ENCODE measurements at regions not wholly inside any gene's neighbourhood (a gene's known extent, or its start where the extent isn't known, plus 50 kb on each side); places are given as distances from the start of the nearest gene placed in this dataset.

- no peaks in the 10 kb centered on the region for H3K36me3 Mint-ChIP-seq (ENCODE audit: low read depth)
- H3K27ac Mint-ChIP-seq (ENCODE audit: unreplicated experiment), result no peak overlapping the region
- no peak for DNase-seq (ENCODE audit: low spot score)
- H3K27me3 Mint-ChIP-seq (ENCODE audit: low read depth), result no peaks in the 10 kb centered on the region
- H3K9me3 Mint-ChIP-seq (ENCODE audit: low read depth), result peaks cover 31% of the 10 kb centered on the region
- no peak overlapping the region for H3K4me3 Mint-ChIP-seq (ENCODE audit: unreplicated experiment)
- no peaks in the 10 kb centered on the region for H3K4me1 Mint-ChIP-seq (ENCODE audit: low read depth)
- no peak for TF ChIP-seq CTCF (IDR thresholded peaks at IDR 0.05)
These were observed 260.1 kb upstream of the FAM98A start for GRCh38 chr2:33859176-33859575.

GRCh38 chr2:33848486-33848885 is 249.4 kb upstream of the FAM98A start:
- Mint-ChIP-seq H3K27me3 (ENCODE audit: low read depth) (no peaks in the 10 kb centered on the region), H3K9me3 (ENCODE audit: low read depth) (peaks cover 24% of the 10 kb centered on the region), H3K36me3 (ENCODE audit: low read depth) (no peaks in the 10 kb centered on the region)

GRCh38 chr2:33839791-33840190 is 240.7 kb upstream of the FAM98A start:
- no peak for DNase-seq (ENCODE audit: low spot score)
- no peak for TF ChIP-seq CTCF (IDR thresholded peaks at IDR 0.05)
- no peaks in the 10 kb centered on the region for H3K36me3 Mint-ChIP-seq (ENCODE audit: low read depth)
- H3K9me3 Mint-ChIP-seq (ENCODE audit: low read depth), result no peaks in the 10 kb centered on the region
- peaks cover 3% of the 10 kb centered on the region for H3K27me3 Mint-ChIP-seq (ENCODE audit: low read depth)
- no peak overlapping the region for H3K4me3 Mint-ChIP-seq (ENCODE audit: unreplicated experiment)
- H3K27ac Mint-ChIP-seq (ENCODE audit: unreplicated experiment), result no peak overlapping the region
- H3K4me1 Mint-ChIP-seq (ENCODE audit: low read depth), result no peaks in the 10 kb centered on the region

More at GRCh38 chr2:33848486-33848885, 249.4 kb upstream of the FAM98A start:
- H3K4me1 Mint-ChIP-seq (ENCODE audit: low read depth), result no peaks in the 10 kb centered on the region
- TF ChIP-seq CTCF (IDR thresholded peaks at IDR 0.05), result no peak
- no peak for DNase-seq (ENCODE audit: low spot score)
- H3K27ac Mint-ChIP-seq (ENCODE audit: unreplicated experiment), result no peak overlapping the region
- H3K4me3 Mint-ChIP-seq (ENCODE audit: unreplicated experiment), result no peak overlapping the region

GRCh38 chr2:33836628-33837027 is 237.5 kb upstream of the FAM98A start:
- no peak for DNase-seq (ENCODE audit: low spot score)
- Mint-ChIP-seq H3K4me1 (ENCODE audit: low read depth) (no peaks in the 10 kb centered on the region), H3K36me3 (ENCODE audit: low read depth) (no peaks in the 10 kb centered on the region), H3K4me3 (ENCODE audit: unreplicated experiment) (no peak overlapping the region), H3K27ac (ENCODE audit: unreplicated experiment) (no peak overlapping the region), H3K27me3 (ENCODE audit: low read depth) (peaks cover 5% of the 10 kb centered on the region), H3K9me3 (ENCODE audit: low read depth) (no peaks in the 10 kb centered on the region)
- no peak for TF ChIP-seq CTCF (IDR thresholded peaks at IDR 0.05)

- H3K4me1 Mint-ChIP-seq (ENCODE audit: low read depth), result no peaks in the 10 kb centered on the region
- H3K4me3 Mint-ChIP-seq (ENCODE audit: unreplicated experiment), result no peak overlapping the region
- no peaks in the 10 kb centered on the region for H3K36me3 Mint-ChIP-seq (ENCODE audit: low read depth)
- H3K27ac Mint-ChIP-seq (ENCODE audit: unreplicated experiment), result no peak overlapping the region
- DNase-seq (ENCODE audit: low spot score), result no peak
- H3K9me3 Mint-ChIP-seq (ENCODE audit: low read depth), result no peaks in the 10 kb centered on the region
- peaks cover 5% of the 10 kb centered on the region for H3K27me3 Mint-ChIP-seq (ENCODE audit: low read depth)
- TF ChIP-seq CTCF (IDR thresholded peaks at IDR 0.05), result no peak
These were observed 236.8 kb upstream of the FAM98A start for GRCh38 chr2:33835911-33836310.
